ENCODE measurements at regions not wholly inside any gene's neighbourhood (a gene's known extent, or its start where the extent isn't known, plus 50 kb on each side); places are given as distances from the start of the nearest gene placed in this dataset.

- Mint-ChIP-seq H3K27ac (no peak overlapping the region), H3K27me3 (no peaks in the 10 kb centered on the region), H3K4me3 (no peak overlapping the region), H3K9me3 (ENCODE audit: insufficient read depth) (no peaks in the 10 kb centered on the region), H3K4me1 (no peaks in the 10 kb centered on the region)
- no peak overlapping the region for H3K4me2 ChIP-seq (replicated peaks; ENCODE audit: low read depth, low read length, poor library complexity, severe bottlenecking)
- 78% methylated on average over 15 of the region's 15 CpGs for WGBS (ENCODE audit: insufficient coverage)
- H3K79me2 ChIP-seq (ENCODE audit: control insufficient read depth, insufficient read depth, low read length) = no peaks in the 10 kb centered on the region
- no peaks in the 10 kb centered on the region for H4K20me1 ChIP-seq (ENCODE audit: control insufficient read depth, insufficient read depth, low read length, poor library complexity, severe bottlenecking)
- ATAC-seq (ENCODE audit: low read depth) (no peak), DNase-seq (no peak)
- ChIA-PET POLR2A (no interaction called here), CTCF (no interaction called here)
- H3K9me3 ChIP-seq (ENCODE audit: control extremely low read depth in 1 of 3, control insufficient read depth in 2 of 3, insufficient read depth in 1 of 3, low read length in 2 of 3) = no peaks in the 10 kb centered on the region
- H3K27me3 ChIP-seq (replicated peaks in 1 of 4; ENCODE audit: control extremely low read depth in 1 of 4, control insufficient read depth in 3 of 4, insufficient read depth in 4 of 4, low read length in 3 of 4) = no peaks in the 10 kb centered on the region
- TF ChIP-seq CTCF (IDR thresholded peaks at IDR 0.05) = no peak
- TF ChIP-seq EZH2 (IDR thresholded peaks at IDR 0.05; ENCODE audit: borderline replicate concordance, insufficient read depth, low read depth, low read length, poor library complexity, severe bottlenecking) = no peak
- H3K27ac ChIP-seq (ENCODE audit: low read length in 2 of 2) = no peak overlapping the region
- no peaks in the 10 kb centered on the region for H3K4me1 ChIP-seq (ENCODE audit: control insufficient read depth in 2 of 2, insufficient read depth in 2 of 2, low read length in 2 of 2)
- H3K9ac ChIP-seq (ENCODE audit: low read length) = no peak overlapping the region
- no peak overlapping the region for H2AFZ ChIP-seq (ENCODE audit: insufficient read depth, low read depth, low read length, poor library complexity, severe bottlenecking)
- H3K4me3 ChIP-seq (ENCODE audit: control extremely low read depth in 1 of 5, extremely low read depth in 1 of 5, insufficient read depth in 1 of 5, low read depth in 2 of 5, low read length in 4 of 5) = no peak overlapping the region
- no peaks in the 10 kb centered on the region for H3K36me3 ChIP-seq (replicated peaks in 1 of 2; ENCODE audit: control extremely low read depth in 1 of 2, control insufficient read depth in 1 of 2, extremely low read depth in 1 of 2, insufficient read depth in 2 of 2, low read length in 1 of 2)
- intact Hi-C loops (cut with micrococcal nuclease) = no loop called here
These were observed 107.1 kb upstream of the TTC34 start for GRCh38 chr1:2908561-2908960.

GRCh38 chr1:2909797-2910196 is 108.3 kb upstream of the TTC34 start:
- H3K4me3 Mint-ChIP-seq = no peak overlapping the region
- TF ChIP-seq CTCF (IDR thresholded peaks at IDR 0.05) (no peak), EZH2 (IDR thresholded peaks at IDR 0.05; ENCODE audit: borderline replicate concordance, insufficient read depth, low read depth, low read length, poor library complexity, severe bottlenecking) (no peak)
- no peak for DNase-seq

More at GRCh38 chr1:2909797-2910196, 108.3 kb upstream of the TTC34 start:
- ATAC-seq (ENCODE audit: low read depth) = no peak
- Histone ChIP-seq H2AFZ (ENCODE audit: insufficient read depth, low read depth, low read length, poor library complexity, severe bottlenecking) (no peak overlapping the region), H3K27ac (ENCODE audit: low read length in 2 of 2) (no peak overlapping the region), H3K4me3 (ENCODE audit: control extremely low read depth in 1 of 5, extremely low read depth in 1 of 5, insufficient read depth in 1 of 5, low read depth in 2 of 5, low read length in 4 of 5) (no peak overlapping the region), H3K9ac (ENCODE audit: low read length) (no peak overlapping the region), H3K4me1 (ENCODE audit: control insufficient read depth in 2 of 2, insufficient read depth in 2 of 2, low read length in 2 of 2) (no peaks in the 10 kb centered on the region), H3K27me3 (replicated peaks in 1 of 4; ENCODE audit: control extremely low read depth in 1 of 4, control insufficient read depth in 3 of 4, insufficient read depth in 4 of 4, low read length in 3 of 4) (no peaks in the 10 kb centered on the region), H3K36me3 (replicated peaks in 1 of 2; ENCODE audit: control extremely low read depth in 1 of 2, control insufficient read depth in 1 of 2, extremely low read depth in 1 of 2, insufficient read depth in 2 of 2, low read length in 1 of 2) (no peaks in the 10 kb centered on the region), H3K9me3 (ENCODE audit: control extremely low read depth in 1 of 3, control insufficient read depth in 2 of 3, insufficient read depth in 1 of 3, low read length in 2 of 3) (peaks cover 0 to 1% (median 0%) of the 10 kb centered on the region in 3 donors), H3K79me2 (ENCODE audit: control insufficient read depth, insufficient read depth, low read length) (no peaks in the 10 kb centered on the region), H3K4me2 (replicated peaks; ENCODE audit: low read depth, low read length, poor library complexity, severe bottlenecking) (no peak overlapping the region), H4K20me1 (ENCODE audit: control insufficient read depth, insufficient read depth, low read length, poor library complexity, severe bottlenecking) (no peaks in the 10 kb centered on the region)
- CTCF ChIA-PET = no interaction called here
- intact Hi-C loops (cut with micrococcal nuclease) = no loop called here
- Mint-ChIP-seq H3K9me3 (ENCODE audit: insufficient read depth) (no peaks in the 10 kb centered on the region), H3K27ac (no peak overlapping the region), H3K27me3 (no peaks in the 10 kb centered on the region), H3K4me1 (no peaks in the 10 kb centered on the region)
- POLR2A ChIA-PET = no interaction called here
- WGBS (ENCODE audit: insufficient coverage) = 87% methylated on average over 11 of the region's 14 CpGs
